ENCODE measurements at regions not wholly inside any gene's neighbourhood (a gene's known extent, or its start where the extent isn't known, plus 50 kb on each side); places are given as distances from the start of the nearest gene placed in this dataset.

DNA sequence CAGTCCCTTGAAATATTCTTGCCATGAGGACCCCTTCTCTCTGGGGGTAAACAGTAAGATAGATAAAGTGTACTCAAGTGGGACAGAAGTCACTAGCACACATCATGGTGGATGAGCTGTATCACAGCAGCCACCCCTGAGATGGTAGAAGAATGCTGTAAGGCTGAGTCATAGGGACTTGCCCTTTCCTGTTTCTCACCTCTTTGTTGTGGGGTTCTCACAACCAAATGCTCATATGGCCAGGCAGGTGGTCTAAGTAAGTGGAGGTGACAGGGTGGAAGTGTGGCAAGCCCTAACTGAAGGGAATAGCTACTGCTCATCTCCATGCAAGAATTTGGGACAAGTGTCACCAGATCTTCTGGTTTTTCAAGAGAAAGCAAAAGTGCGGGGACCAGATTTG, 202.7 kb upstream of the SLC14A2 start (continued):
- TF ChIP-seq, protein P1, sequence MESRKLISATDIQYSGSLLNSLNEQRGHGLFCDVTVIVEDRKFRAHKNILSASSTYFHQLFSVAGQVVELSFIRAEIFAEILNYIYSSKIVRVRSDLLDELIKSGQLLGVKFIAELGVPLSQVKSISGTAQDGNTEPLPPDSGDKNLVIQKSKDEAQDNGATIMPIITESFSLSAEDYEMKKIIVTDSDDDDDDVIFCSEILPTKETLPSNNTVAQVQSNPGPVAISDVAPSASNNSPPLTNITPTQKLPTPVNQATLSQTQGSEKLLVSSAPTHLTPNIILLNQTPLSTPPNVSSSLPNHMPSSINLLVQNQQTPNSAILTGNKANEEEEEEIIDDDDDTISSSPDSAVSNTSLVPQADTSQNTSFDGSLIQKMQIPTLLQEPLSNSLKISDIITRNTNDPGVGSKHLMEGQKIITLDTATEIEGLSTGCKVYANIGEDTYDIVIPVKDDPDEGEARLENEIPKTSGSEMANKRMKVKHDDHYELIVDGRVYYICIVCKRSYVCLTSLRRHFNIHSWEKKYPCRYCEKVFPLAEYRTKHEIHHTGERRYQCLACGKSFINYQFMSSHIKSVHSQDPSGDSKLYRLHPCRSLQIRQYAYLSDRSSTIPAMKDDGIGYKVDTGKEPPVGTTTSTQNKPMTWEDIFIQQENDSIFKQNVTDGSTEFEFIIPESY (IDR thresholded peaks at IDR 0.05; ENCODE audit: extremely low read depth, insufficient replicate concordance, low read length) = no peak

DNA sequence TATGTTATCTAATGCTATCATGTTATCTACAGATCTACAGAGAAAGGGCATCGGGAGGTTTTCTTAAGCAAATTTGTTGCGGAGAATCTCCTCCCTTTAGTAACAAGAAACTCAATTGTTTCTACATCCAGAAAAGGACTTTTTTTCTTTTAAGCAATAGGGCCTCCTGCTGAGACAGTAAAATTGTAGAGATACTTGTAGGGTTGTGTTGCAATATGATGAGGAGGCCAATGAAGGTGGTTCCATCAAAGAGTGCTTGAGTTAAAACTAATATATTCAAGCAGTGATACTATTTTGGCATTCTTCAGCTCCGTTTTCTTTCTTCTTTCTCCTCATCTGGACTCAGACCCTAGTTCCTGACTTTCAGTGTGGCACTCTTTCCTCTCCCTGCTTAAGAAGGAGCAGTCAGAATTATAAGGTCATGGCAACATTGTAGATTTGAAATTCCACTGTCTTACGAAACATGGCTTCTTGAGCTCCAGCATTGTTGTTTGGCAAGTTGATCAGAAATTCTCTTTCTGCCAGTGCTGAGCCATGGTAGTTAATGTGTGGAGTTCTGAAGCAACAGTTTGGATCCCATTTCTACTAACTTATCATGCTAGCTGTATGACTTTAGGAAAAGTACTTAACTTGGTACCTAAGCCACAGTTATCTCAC, 202.0 kb upstream of the SLC14A2 start:
- H3K4me2 ChIP-seq (ENCODE audit: low read length) = no peak overlapping the region
- H3K27me3 ChIP-seq (ENCODE audit: insufficient read depth, low read length) = no peaks in the 10 kb centered on the region
- no peaks in the 10 kb centered on the region for H3K9me2 ChIP-seq (ENCODE audit: insufficient read depth)
- no peaks in the 10 kb centered on the region for H4K20me1 ChIP-seq (ENCODE audit: insufficient read depth)
- intact Hi-C loops (cut with micrococcal nuclease) = no loop called here
- H3K36me3 ChIP-seq (ENCODE audit: control insufficient read depth in 1 of 2, insufficient read depth in 2 of 2, low read length in 2 of 2) = no peaks in the 10 kb centered on the region
- ChIA-PET POLR2A (no interaction called here), CTCF (no interaction called here), RAD21 (ENCODE audit: low non-redundant PET in 1 of 2, low total read pairs in 2 of 2, uncharacterized antibody in 2 of 2, unreplicated experiment in 2 of 2) (no interaction called here)
- no peak overlapping the region for H3K27ac ChIP-seq (ENCODE audit: low read depth, low read length)
- ATAC-seq = no peak
- no peak overlapping the region for H3K9ac ChIP-seq (ENCODE audit: low read length)
- no peak for DNase-seq (ENCODE audit: low read depth, low spot score)
- no peaks in the 10 kb centered on the region for H3K9me3 ChIP-seq (ENCODE audit: control insufficient read depth in 1 of 2, insufficient read depth in 1 of 2, low read depth in 1 of 2, low read length in 2 of 2)
- H3K4me3 ChIP-seq (replicated peaks in 1 of 2; ENCODE audit: low read depth in 1 of 2, low read length in 2 of 2) = no peak overlapping the region
- H3K4me1 ChIP-seq (ENCODE audit: control insufficient read depth in 1 of 2, insufficient read depth in 2 of 2, low read length in 2 of 2) = no peaks in the 10 kb centered on the region
- no peaks in the 10 kb centered on the region for H3K79me2 ChIP-seq (ENCODE audit: insufficient read depth, low read length)
- TF ChIP-seq POLR2A (IDR thresholded peaks at IDR 0.05; ENCODE audit: borderline replicate concordance, extremely low read depth, insufficient read depth, insufficient read length) (no peak), CEBPB (IDR thresholded peaks at IDR 0.05; ENCODE audit: low read depth) (no peak), JUND (IDR thresholded peaks at IDR 0.05) (no peak), FOSL1 (IDR thresholded peaks at IDR 0.05; ENCODE audit: low read depth) (no peak), POLR2AphosphoS5 (IDR thresholded peaks at IDR 0.05; ENCODE audit: low read depth, low read length) (no peak), ZFX (IDR thresholded peaks at IDR 0.05) (no peak), CBX3 (IDR thresholded peaks at IDR 0.05; ENCODE audit: low read depth) (no peak), EZH2phosphoT487 (IDR thresholded peaks at IDR 0.05; ENCODE audit: borderline replicate concordance) (no peak), SP1 (IDR thresholded peaks at IDR 0.05; ENCODE audit: low read depth) (no peak)
- TF ChIP-seq, protein P2, sequence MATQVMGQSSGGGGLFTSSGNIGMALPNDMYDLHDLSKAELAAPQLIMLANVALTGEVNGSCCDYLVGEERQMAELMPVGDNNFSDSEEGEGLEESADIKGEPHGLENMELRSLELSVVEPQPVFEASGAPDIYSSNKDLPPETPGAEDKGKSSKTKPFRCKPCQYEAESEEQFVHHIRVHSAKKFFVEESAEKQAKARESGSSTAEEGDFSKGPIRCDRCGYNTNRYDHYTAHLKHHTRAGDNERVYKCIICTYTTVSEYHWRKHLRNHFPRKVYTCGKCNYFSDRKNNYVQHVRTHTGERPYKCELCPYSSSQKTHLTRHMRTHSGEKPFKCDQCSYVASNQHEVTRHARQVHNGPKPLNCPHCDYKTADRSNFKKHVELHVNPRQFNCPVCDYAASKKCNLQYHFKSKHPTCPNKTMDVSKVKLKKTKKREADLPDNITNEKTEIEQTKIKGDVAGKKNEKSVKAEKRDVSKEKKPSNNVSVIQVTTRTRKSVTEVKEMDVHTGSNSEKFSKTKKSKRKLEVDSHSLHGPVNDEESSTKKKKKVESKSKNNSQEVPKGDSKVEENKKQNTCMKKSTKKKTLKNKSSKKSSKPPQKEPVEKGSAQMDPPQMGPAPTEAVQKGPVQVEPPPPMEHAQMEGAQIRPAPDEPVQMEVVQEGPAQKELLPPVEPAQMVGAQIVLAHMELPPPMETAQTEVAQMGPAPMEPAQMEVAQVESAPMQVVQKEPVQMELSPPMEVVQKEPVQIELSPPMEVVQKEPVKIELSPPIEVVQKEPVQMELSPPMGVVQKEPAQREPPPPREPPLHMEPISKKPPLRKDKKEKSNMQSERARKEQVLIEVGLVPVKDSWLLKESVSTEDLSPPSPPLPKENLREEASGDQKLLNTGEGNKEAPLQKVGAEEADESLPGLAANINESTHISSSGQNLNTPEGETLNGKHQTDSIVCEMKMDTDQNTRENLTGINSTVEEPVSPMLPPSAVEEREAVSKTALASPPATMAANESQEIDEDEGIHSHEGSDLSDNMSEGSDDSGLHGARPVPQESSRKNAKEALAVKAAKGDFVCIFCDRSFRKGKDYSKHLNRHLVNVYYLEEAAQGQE (IDR thresholded peaks at IDR 0.05; ENCODE audit: low read depth) = no peak
- TF ChIP-seq, protein P3, sequence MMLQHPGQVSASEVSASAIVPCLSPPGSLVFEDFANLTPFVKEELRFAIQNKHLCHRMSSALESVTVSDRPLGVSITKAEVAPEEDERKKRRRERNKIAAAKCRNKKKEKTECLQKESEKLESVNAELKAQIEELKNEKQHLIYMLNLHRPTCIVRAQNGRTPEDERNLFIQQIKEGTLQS (IDR thresholded peaks at IDR 0.05) = no peak
- TF ChIP-seq, protein P1 (IDR thresholded peaks at IDR 0.05; ENCODE audit: extremely low read depth, insufficient replicate concordance, low read length) = no peak
- H2AFZ ChIP-seq (ENCODE audit: low read depth, low read length, poor library complexity, severe bottlenecking) = no peak overlapping the region
- no TSS peak for BruUV-seq (replicated peaks)
